Endothelial cell (in vitro differentiated cells): ENCODE measurements at regions not wholly inside any gene's neighbourhood (a gene's known extent, or its start where the extent isn't known, plus 50 kb on each side); places are given as distances from the start of the nearest gene placed in this dataset.

Experiments
- DNase-seq: peaks from one replicate; pipeline ENCODE4 v3.0.0; 2021; ENCODE audit warnings: low spot score
- H3K27ac Mint-ChIP-seq: one replicate; pipeline ENCODE4 v1.8.0; 2021; ENCODE audit warnings: mixed read lengths, inconsistent platforms; ENCODE audit not compliant: unreplicated experiment
- H3K27me3 Mint-ChIP-seq: one replicate; pipeline ENCODE4 v1.8.0; 2021; ENCODE audit warnings: mild to moderate bottlenecking, moderate library complexity, mixed read lengths, inconsistent platforms; ENCODE audit not compliant: unreplicated experiment
- H3K36me3 Mint-ChIP-seq: one replicate; pipeline ENCODE4 v1.8.0; 2021; ENCODE audit warnings: mild to moderate bottlenecking, low read depth, mixed read lengths, inconsistent platforms; ENCODE audit not compliant: unreplicated experiment
- H3K4me1 Mint-ChIP-seq: one replicate; pipeline ENCODE4 v1.8.0; 2021; ENCODE audit warnings: mild to moderate bottlenecking, mixed read lengths, inconsistent platforms; ENCODE audit not compliant: unreplicated experiment
- H3K4me3 Mint-ChIP-seq: one replicate; pipeline ENCODE4 v1.8.0; 2021; ENCODE audit warnings: mild to moderate bottlenecking, mixed read lengths, inconsistent platforms; ENCODE audit not compliant: unreplicated experiment
- H3K9me3 Mint-ChIP-seq: one replicate; pipeline ENCODE4 v1.8.0; 2021; ENCODE audit warnings: mixed read lengths, inconsistent platforms; ENCODE audit not compliant: unreplicated experiment
- CTCF ChIP-seq: fragments of 200-600 bp; sonication (generic); IDR thresholded peaks from one replicate; pipeline ENCODE4 v1.5.0; 2021; ENCODE audit warnings: antibody characterized with exemption; ENCODE audit not compliant: unreplicated experiment

- Mint-ChIP-seq H3K27ac (no peak overlapping the region), H3K36me3 (peaks cover 4% of the 10 kb centered on the region), H3K4me3 (no peak overlapping the region), H3K27me3 (peaks cover 3% of the 10 kb centered on the region), H3K4me1 (peaks cover 20% of the 10 kb centered on the region), H3K9me3 (no peaks in the 10 kb centered on the region)
- no peak for DNase-seq
- no peak for TF ChIP-seq CTCF
These were observed 65.1 kb upstream of the PMEPA1 start for GRCh38 chr20:57774951-57775350.

- TF ChIP-seq CTCF = no peak
- Mint-ChIP-seq H3K4me3 (no peak overlapping the region), H3K9me3 (no peaks in the 10 kb centered on the region), H3K4me1 (peaks cover 24% of the 10 kb centered on the region), H3K36me3 (peaks cover 4% of the 10 kb centered on the region), H3K27me3 (peaks cover 3% of the 10 kb centered on the region), H3K27ac (no peak overlapping the region)
- no peak for DNase-seq
These were observed 64.5 kb upstream of the PMEPA1 start for GRCh38 chr20:57774111-57774880.

- H3K4me3 Mint-ChIP-seq = no peak overlapping the region
- no peak overlapping the region for H3K27ac Mint-ChIP-seq
- H3K36me3 Mint-ChIP-seq = peaks cover 4% of the 10 kb centered on the region
- peaks cover 3% of the 10 kb centered on the region for H3K27me3 Mint-ChIP-seq
- H3K4me1 Mint-ChIP-seq = peaks cover 30% of the 10 kb centered on the region
- no peaks in the 10 kb centered on the region for H3K9me3 Mint-ChIP-seq
- DNase-seq = no peak
- no peak for TF ChIP-seq CTCF
These were observed 63.4 kb upstream of the PMEPA1 start for GRCh38 chr20:57773059-57773815.

GRCh38 chr20:57772349-57772964 lies 62.6 kb upstream of the PMEPA1 start:
- Mint-ChIP-seq H3K27ac (no peak overlapping the region), H3K27me3 (peaks cover 3% of the 10 kb centered on the region), H3K4me1 (peaks cover 38% of the 10 kb centered on the region), H3K36me3 (peaks cover 4% of the 10 kb centered on the region), H3K9me3 (no peaks in the 10 kb centered on the region), H3K4me3 (no peak overlapping the region)
- no peak for DNase-seq
- no peak for TF ChIP-seq CTCF
